HG02678 (cell line): ENCODE measurements at regions not wholly inside any gene's neighbourhood (a gene's known extent, or its start where the extent isn't known, plus 50 kb on each side); places are given as distances from the start of the nearest gene placed in this dataset.
"Not testable (repeated sequence)": the region's sequence is repeated elsewhere in the genome, so short reads cannot be mapped to it uniquely, and the experiment has no call there.

Source experiments
- ATAC-seq: cut with Tn5 transposase; IDR thresholded peaks from one replicate; pipeline ENCODE4 v1.9.1; 2021; ENCODE audit warnings: mild to moderate bottlenecking, moderate library complexity; ENCODE audit not compliant: unreplicated experiment

DNA sequence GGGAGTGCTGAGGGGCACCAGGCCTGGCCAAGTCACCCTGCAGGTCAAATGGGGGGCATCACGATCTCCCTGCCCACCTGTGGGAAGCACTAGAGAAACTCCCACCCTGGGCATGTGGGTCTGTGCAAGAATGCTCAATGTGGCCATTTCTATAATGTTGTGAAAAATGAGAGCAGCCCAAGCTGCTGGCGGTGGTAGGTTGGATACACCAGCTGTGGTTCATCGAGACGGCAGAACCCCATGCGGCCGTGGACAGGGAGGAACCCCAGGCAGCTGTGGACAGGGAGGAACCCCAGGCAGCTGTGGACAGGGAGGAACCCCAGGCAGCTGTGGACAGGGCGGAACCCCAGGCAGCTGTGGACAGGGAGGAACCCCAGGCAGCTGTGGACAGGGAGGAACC lies 129.1 kb downstream of the BRD1 start:
- not testable (repeated sequence) for ATAC-seq

DNA sequence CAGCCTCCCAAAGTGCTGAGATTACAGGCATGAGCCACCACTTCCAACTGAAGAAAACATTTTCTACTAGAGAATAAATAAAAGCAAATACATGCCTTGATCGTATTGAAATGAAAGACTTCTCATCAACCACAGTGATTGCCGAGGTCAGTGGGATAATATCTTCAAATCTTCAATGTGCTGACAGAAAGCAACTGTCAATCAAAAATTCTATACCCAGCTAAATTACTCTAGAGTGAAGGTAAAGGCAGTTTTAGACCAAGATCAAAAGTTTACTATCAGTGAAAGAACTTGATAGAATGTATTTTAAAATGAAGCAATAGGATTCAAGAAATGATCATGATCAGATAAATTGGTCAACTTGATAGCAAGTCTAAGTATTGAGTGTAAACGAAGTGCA lies 130.6 kb downstream of the BRD1 start:
- no peak for ATAC-seq

DNA sequence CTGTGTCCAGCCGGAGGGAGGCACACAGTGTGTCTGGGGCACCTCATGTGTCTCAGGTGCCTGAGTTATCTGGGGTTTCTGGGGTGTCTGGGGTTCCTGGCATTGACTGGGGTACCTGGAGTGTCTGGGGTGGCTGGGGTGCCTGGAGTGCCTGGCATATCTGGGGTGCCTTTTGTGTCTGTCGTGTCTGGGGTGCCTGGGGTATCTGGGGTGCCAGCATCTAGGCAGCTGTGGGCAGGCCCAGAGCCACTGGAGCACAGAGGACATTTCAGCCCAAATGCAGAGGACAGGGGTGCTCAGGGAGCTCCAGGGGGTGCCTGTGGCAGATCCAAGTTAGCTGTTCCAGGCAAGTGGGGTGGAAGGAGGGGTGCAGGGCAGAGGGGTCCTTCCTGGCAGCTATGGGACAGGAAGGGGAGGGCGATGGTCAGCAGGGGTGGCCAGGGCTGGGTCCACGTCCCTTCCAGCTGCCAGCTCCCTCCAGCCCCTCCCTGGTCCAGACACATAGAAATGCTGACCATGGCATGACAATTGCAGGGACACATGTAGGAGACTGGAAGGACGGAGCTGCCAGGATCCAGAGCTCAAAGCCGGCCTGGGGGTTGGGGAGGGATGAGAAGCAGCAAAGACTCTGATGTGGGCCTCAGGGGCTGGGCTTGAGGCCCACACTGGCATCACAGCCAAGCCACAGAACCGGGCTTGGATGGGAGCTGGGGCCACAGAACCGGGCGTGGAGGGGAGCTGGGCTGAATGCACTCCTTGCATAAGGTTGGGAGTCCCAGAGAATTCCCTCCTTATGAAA lies 133.0 kb downstream of the BRD1 start:
- ATAC-seq: no peak

DNA sequence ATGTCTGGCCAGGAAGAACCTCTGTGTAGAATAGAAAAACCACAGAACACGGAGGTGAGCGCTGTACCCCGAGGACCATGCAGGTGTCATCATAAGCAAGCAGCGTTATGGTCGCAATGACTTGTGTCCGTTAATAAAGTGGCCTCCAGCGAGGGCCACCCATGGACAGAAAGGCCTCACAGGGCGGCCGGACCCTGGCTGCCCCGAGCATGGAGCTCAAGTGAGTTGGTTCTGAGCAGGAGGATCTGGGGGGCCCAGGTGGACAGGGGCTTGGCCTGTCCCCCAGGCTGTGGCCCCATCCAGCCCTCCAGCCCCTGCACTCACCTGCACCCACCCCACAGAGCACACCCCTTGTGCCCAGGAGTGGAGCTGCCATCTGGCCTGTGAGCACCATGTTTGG lies 133.8 kb downstream of the BRD1 start:
- ATAC-seq: no peak

DNA sequence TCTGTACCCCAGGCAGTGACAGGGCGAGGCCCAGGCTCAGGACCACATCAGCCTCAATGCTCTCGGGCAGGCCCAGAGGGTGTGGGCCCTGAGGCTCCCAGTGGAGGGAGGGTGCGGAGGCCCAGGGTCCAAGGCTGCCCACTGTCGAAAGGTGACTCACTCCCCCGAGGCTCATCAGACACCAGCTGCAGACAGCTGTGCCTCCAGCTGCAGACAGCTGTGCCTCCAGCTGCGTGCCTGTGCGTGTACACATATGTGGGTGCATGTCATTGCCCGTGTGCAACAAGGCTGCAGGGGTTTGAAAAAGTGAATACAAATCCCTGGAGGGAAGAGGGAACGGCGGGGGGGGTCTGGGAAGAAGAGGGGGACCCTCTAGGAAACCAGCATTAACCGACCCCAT lies 134.3 kb downstream of the BRD1 start:
- no peak for ATAC-seq

DNA sequence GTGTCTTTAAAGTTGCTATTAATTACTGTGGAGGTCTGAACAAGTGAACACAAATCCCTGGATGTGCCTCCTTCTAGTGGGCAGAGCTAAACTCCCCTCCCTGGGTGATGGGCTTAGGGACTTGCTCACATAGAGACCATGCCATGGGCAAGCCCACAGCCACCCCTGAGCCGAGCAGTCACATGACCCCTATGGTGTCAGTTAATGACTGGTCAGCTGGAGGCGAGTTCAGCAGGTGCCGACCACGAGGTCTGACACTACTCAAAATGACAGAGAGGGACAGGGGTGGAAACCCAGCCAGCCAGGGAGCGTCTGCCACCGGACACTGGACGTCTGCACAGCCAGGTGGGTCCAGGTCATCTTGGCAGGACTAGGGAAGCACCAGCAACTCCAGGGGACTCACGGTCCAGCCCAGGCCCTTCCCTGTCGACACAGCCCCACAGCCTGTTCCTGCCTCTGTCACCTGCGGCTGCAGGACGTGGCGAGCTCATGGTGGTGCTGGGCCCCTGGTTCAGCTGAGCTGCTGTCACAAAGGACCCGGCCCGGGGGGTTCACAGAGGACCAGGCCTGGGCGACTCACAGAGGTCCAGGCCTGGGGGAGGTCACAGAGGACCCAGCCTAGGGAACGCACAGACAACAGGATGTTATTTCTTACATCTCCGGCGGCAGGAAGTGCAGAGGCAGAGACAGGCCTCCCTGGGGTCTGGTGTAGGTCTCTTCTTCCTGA lies 135.0 kb downstream of the BRD1 start:
- ATAC-seq: no peak

DNA sequence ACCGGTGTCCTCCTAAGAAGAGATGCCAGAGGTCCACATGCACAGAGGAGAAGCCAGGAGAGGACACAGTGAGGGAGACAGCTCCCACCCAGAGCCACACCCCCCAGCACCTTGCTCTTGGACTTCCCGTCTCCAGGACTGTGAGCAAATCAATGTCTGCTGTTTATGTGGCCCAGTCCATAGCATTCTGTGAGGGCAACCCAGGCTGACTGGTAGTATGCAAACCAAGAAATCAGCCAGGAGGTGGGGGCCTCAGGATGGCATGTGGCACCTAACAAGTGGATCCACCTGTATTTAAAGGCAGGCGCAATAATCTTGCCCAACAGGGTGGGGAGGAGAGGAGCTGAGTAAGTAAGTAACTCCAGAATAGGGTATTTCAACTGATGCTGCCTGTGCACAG lies 136.4 kb downstream of the BRD1 start:
- no peak for ATAC-seq

DNA sequence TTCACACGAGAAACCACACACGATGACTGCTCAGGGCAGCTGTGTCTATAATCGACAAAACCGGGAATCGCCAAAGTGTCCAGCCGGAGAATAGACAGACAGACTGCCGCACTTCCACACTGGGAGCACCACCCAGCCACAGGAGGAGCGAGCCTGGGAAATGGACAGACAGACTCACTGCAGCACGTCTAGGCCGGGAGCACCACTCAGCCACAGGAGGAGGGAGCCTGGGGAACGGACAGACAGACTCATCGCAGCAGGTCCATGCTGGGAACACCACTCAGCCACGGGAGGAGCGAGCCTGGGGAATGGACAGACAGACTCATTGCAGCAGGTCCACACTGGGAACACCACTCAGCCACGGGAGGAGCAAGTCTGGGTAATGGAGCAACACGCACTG lies 137.2 kb downstream of the BRD1 start:
- ATAC-seq: no peak

DNA sequence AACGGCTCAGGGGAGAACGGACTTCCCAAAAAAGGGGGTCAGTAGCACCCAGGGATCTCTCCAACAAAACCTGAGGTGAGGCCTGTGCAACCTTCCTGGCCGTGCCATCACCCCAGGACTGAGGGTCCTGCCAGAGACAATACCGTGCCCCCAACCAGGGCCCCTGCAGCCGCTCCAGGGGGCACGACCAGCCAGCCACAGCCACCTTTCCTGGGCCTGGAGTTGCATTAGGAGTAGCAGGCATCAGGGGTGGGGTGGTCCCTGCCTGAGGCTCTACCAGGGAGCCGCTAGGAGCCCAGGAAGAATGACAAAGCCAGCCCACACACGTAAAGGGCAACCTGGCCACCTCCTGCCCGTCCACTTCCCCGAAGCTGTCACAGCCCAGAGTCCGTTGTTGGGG lies 137.8 kb downstream of the BRD1 start:
- ATAC-seq: no peak

DNA sequence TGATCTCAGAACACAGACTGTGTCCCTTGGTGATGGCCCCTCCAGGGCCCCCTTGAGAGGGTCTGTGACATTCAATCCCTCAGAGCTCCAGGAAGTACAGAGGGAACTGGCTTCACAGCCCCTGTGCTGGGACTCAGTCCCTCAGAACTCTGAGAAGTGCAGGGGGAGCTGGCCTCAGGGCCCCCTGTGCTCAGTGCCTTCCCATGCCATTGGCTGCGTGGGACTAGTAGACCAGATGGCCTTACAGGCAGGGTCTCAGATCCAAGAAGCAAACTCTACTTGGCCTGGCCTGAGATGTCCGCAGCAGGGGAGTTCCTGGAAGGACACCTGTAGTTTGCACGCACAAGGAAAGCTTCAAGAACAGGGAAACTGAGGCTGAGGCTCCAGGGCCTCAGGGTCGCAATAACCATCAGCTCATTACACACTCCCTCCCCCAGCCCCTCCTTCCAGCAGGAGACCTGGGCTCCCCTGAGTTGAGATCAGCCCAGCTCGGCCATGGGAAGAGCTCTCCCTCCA lies 138.4 kb downstream of the BRD1 start:
- ATAC-seq: no peak

DNA sequence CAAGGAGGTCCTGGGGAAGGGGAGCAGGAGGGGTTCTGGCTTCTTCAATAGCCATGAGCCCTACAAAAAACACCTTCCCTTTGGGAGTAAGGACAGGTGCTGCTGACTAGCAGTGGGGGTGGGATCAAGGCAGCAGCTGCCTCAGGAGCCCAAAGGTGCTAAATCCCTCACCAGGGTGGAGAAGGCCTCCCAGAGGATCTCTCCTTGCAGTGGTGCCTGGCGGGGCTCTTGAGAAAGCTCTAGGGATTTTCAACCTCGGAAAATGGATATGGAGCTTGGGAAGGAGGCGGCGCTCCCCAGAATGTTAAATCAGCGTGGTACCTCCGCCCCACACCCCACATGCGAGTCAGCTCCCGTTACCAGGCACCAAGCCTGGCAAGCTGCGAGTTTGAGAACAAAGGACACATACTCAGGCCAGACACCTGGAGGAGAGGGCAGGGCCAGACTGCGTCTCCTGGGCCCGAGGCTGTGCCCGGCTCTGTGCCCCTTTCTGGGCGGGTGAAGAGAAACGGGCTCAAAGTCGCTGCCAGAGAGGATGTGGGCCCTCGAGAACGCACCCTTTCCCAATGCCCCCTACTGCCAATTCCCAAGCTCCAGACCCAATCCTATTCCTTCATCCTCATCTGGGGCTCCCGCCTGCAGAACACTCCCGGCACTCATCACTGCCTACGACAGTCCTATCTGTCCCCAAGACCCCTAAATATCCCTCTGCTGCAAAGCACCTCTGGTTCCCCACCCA lies 139.0 kb downstream of the BRD1 start:
- no peak for ATAC-seq

DNA sequence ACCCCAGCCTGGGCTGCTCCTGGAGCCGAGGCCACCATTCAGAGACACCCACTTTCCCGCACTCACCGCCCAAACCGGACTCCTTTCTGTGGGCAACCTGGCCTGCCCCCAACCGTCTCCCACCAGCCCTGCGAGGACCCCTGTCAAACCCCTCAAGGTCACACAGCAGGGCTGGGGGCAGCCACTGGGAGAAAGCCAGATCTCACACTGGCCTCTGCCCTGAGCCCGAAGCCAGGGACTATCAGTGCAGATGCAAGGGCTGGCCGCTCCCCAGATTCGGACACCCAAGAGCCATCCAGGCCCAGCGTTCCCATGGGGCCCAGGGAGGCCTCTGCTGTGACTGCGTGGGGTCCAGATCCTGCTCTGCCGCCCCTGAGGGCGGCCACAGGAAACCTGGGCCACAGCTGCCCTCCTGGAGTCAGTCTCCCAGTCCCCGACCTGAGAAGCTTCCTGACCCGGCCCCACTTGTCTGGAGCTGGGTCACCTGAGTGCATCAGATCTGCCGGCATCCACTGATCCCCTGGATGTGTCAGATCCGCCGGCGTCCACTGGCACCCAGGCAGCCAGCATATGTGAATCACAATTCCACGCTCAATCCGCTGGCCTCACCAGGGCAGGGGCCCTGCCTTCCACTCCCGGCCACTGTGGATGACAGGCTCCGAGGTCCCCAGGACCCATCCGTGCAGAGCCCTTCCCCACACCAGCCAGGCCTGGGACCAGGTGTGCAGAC lies 139.7 kb downstream of the BRD1 start:
- no peak for ATAC-seq

DNA sequence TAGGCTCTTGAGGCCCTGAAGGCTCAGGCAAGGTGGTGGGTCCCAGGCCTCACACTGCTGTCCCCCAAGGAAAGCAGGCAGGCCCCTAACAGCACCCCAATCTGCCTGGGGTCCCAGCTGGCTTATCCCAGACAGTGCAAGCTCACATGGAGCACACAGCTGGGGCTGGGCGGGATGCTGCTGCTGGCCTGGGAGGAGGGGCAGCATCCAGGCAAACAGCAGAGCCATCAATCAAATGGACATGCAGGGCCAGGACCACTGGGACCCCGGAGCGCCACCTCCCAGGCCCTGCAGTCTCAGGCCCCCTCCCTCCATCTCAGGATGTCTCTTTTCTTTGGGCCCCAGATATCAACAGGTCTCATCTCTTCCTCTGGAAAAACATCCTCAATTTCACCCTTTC lies 140.3 kb downstream of the BRD1 start:
- no peak for ATAC-seq

DNA sequence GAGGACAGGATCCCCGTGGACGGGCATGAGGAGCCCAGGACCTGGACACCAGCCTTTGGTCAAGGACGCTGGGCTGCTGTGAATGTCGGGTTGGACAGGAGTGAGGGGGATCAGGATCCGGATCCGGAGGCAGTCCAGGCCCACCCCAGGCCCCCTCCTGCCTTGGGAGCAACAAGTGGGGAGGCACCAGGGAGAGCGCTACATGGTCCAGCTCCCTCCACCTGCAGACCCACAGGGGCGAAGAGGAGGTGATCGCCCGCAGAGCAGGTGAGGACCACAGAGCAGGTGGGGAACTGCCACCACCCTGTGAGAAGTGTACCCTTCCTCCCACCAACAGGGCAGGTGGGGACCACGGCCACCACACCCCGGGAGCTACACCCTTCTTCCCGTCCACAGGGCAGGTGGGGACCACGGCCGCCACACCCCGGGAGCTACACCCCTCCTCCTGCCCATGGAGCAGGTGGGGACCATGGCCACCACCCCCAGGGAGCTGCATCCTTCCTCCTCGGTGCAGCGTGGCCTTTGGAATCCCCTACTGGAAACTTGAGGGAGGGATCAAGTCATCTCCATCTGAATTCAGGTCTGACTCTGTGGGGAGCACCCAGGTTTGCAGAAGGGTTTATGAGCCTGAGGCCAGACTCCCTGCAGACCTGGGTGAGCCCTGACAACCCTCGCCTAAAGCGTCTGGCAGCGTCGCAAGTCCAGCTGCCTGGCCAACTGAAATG lies 141.0 kb downstream of the BRD1 start:
- ATAC-seq: no peak

DNA sequence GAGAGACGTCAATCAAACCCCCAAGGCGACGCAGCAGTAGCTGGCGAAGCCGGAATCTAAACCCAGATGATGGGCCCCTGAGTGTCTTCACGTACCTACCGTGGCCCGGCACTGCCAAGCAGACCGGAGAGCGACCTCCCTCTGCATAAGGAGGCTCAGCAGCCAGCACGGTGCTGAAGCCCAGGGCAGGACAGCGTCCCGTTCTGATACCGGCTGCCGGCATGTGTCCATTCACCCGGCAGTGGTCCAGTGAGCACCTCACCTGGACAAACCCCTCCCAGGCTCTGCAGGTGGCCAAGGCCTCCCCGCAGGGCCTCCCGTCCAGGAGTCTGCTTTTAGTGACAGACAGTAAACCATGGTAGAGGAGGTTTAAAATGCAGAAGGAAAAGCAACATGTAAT lies 142.0 kb downstream of the BRD1 start:
- no peak for ATAC-seq

DNA sequence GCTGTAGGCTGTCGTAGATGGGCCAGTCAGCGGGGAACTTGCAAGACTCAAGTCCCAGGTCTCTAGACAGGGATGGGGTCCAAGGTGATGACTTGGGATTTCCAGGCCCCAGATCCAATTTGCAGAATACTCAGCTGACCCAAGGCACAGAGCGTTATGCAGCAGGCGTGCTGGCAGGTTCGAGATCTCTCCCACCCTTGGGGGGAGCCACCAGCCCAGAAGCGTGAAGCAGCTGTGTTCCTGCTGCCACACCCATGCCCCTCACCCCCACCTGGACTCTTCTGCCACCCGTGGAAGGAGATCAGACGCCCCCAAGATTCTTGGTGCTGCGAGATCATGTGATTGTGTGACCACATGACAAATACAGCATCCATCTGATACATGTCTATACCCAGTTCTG lies 142.6 kb downstream of the BRD1 start:
- ATAC-seq: no peak

DNA sequence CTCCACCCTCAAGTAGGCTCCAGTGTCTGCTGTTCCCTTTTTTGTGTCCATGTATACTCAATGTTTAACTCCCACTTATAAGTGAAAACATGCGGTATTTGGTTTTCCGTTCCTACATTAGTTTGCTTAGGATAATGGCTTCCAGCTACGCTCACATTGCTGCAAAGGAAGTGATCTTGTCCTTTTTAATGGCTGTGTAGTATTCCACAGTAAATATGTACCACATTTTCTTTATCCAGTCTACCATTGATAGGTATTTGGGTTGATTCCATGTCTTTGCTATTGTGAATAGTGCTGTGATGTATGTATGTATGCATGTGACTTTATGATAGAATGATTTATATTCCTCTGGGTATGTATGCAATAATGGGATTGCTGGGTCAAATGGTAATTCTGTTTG lies 144.6 kb downstream of the BRD1 start:
- ATAC-seq: no peak

DNA sequence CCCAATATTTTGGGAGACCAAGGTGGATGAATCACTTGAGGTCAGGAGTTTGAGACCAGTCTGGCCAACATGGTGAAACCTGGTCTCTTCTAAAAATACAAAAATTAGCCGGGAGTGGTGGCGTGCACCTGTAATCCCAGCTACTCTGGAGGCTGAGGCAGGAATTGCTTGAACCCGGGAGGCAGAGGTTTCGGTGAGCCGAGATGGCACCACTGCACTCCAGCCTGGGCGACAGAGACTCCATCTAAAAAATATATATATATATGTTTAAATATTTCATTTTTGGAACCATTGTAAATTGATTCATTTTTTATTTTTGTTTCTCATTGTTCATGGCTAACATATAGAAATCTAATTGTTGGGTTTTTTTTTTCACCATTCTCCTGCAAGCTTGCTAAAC lies 146.9 kb downstream of the BRD1 start:
- ATAC-seq: not testable (repeated sequence)

DNA sequence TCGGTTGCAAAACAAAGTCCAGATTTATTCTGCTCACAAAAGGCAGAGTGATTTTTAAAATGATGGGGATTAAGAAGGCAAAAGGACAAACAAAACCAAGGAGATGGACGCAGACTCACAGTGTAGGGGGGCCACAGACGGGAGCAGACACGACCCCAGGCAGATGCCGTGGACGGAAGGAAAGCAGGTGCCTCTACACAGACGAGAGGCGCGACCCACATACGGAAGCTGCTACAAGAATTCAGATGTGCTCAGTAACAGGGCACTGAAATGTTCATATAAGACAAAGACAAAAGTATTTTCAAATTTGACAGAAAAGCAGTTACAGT lies 148.9 kb downstream of the BRD1 start:
- no peak for ATAC-seq

DNA sequence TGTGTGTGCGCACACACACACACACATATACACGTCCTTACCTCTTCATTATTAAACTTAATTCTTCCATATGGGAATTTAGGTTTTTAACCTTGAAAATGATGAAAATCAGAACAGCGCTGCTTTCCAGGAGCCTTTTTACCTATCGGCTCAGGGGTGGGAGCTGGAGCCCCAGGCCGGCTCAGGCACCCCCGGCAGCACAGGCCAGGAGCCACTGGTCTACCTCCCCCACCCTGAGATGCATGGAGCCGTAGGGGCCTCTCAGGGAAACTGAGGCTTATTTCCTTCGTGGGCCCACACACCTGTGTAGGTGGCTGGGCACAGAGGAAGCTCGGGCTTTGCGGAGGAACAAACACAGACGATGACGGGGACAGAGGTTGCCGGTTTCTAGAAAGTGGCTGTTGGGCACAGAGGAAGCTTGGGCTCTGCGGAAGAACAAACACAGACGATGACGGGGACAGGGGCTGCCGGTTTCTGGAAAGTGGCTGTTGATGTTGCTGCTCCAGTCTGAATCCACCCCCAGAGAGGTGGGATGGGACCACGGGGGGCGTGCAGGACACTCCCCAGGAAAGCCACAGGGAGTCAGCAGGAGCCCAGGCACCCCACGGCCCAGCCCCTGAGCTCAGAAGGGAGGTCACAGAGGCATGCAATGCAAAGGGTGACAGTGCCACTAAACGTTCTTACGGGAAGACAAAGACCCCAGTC lies 149.4 kb downstream of the BRD1 start:
- ATAC-seq: no peak
